ENCODE measurements at regions not wholly inside any gene's neighbourhood (a gene's known extent, or its start where the extent isn't known, plus 50 kb on each side); places are given as distances from the start of the nearest gene placed in this dataset.

DNA sequence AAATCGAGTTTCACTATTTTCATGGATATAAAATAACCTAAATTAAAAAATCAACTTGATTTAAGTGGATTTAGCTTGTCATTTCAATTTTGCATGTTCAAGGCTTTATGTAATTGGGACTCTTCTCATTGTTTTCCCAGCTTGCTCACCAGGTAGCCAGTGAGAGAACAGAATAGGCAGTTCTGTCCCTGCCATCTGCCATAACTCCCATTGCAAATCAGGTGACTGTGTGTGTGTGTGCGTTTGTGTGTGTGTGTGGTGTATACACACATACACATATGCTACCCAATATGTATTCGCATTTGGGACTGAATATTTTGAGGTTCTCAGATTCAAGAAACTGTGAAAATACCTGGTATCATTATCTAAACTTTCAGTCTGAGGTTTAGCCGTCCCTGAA lies 1069.8 kb downstream of the IGSF11 start:
- ATAC-seq (ENCODE audit: low read depth) (no peak), DNase-seq (no peak)
- Mint-ChIP-seq H3K4me1 (no peaks in the 10 kb centered on the region), H3K4me3 (no peak overlapping the region), H3K36me3 (ENCODE audit: low read depth) (no peaks in the 10 kb centered on the region), H3K27me3 (no peaks in the 10 kb centered on the region), H3K27ac (no peak overlapping the region), H3K9me3 (no peaks in the 10 kb centered on the region)
- ChIA-PET CTCF (no interaction called here), POLR2A (no interaction called here)
- intact Hi-C loops (cut with micrococcal nuclease), result no loop called here
- TF ChIP-seq, protein P1, sequence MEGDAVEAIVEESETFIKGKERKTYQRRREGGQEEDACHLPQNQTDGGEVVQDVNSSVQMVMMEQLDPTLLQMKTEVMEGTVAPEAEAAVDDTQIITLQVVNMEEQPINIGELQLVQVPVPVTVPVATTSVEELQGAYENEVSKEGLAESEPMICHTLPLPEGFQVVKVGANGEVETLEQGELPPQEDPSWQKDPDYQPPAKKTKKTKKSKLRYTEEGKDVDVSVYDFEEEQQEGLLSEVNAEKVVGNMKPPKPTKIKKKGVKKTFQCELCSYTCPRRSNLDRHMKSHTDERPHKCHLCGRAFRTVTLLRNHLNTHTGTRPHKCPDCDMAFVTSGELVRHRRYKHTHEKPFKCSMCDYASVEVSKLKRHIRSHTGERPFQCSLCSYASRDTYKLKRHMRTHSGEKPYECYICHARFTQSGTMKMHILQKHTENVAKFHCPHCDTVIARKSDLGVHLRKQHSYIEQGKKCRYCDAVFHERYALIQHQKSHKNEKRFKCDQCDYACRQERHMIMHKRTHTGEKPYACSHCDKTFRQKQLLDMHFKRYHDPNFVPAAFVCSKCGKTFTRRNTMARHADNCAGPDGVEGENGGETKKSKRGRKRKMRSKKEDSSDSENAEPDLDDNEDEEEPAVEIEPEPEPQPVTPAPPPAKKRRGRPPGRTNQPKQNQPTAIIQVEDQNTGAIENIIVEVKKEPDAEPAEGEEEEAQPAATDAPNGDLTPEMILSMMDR (IDR thresholded peaks at IDR 0.05), result no peak

- Mint-ChIP-seq H3K4me1 (no peaks in the 10 kb centered on the region), H3K9me3 (no peaks in the 10 kb centered on the region), H3K4me3 (no peak overlapping the region), H3K27ac (no peak overlapping the region), H3K36me3 (ENCODE audit: low read depth) (no peaks in the 10 kb centered on the region), H3K27me3 (no peaks in the 10 kb centered on the region)
- POLR2A ChIA-PET, result no interaction called here
- DNase-seq (no peak), ATAC-seq (ENCODE audit: low read depth) (no peak)
- CTCF ChIA-PET, result no interaction called here
- intact Hi-C loops (cut with micrococcal nuclease), result no loop called here
- TF ChIP-seq, protein P1 (IDR thresholded peaks at IDR 0.05), result no peak
Observed at GRCh38 chr3:117977504-117978228, 1057.0 kb downstream of the IGSF11 start.

- no peaks in the 10 kb centered on the region for H3K27me3 Mint-ChIP-seq
- no peak overlapping the region for H3K4me3 Mint-ChIP-seq
- DNase-seq (no peak), ATAC-seq (ENCODE audit: low read depth) (no peak)
- CTCF ChIA-PET, result no interaction called here
- no peaks in the 10 kb centered on the region for H3K9me3 Mint-ChIP-seq
- intact Hi-C loops (cut with micrococcal nuclease), result no loop called here
- no peaks in the 10 kb centered on the region for H3K4me1 Mint-ChIP-seq
- H3K36me3 Mint-ChIP-seq (ENCODE audit: low read depth), result no peaks in the 10 kb centered on the region
- POLR2A ChIA-PET, result no interaction called here
- TF ChIP-seq, protein P1 (IDR thresholded peaks at IDR 0.05), result no peak
- no peak overlapping the region for H3K27ac Mint-ChIP-seq
Observed at GRCh38 chr3:117979466-117979865, 1055.2 kb downstream of the IGSF11 start.

DNA sequence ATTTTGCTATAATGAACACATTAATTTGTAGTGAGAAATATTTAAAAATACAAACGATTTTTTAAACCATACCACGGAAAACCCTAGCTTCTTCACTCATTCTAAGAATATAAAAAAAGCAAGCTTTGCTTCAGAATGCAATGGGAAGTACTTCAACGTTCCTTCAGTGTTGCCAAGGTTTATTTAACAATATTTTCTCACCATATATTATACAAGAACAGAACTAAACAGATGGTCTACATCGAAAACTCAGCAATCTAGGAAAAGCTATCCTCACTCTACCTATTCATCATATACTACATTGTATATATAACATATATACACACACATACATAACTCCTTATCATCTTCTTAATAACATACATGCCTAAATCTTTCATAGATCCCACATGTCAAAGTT lies 1047.4 kb downstream of the IGSF11 start:
- TF ChIP-seq, protein P1 (IDR thresholded peaks at IDR 0.05), result no peak
- Mint-ChIP-seq H3K27me3 (no peaks in the 10 kb centered on the region), H3K4me1 (no peaks in the 10 kb centered on the region), H3K9me3 (no peaks in the 10 kb centered on the region), H3K36me3 (ENCODE audit: low read depth) (no peaks in the 10 kb centered on the region), H3K27ac (no peak overlapping the region), H3K4me3 (no peak overlapping the region)
- CTCF ChIA-PET, result interaction anchor here (1.3 kb wide), 1 partner anchor 8 kb away, joined by 3 read pairs; no protein-coding TSS in a partner anchor
- intact Hi-C loops (cut with micrococcal nuclease), result no loop called here
- no peak for DNase-seq
- ATAC-seq (ENCODE audit: low read depth), result no peak
- POLR2A ChIA-PET, result no interaction called here

- no peak overlapping the region for H3K27ac Mint-ChIP-seq
- intact Hi-C loops (cut with micrococcal nuclease), result no loop called here
- H3K4me3 Mint-ChIP-seq, result no peak overlapping the region
- peaks cover 2% of the 10 kb centered on the region for H3K27me3 Mint-ChIP-seq
- H3K4me1 Mint-ChIP-seq, result no peaks in the 10 kb centered on the region
- no peak for ATAC-seq (ENCODE audit: low read depth)
- POLR2A ChIA-PET, result no interaction called here
- TF ChIP-seq, protein P1 (IDR thresholded peaks at IDR 0.05), result no peak
- no peak for DNase-seq
- no peaks in the 10 kb centered on the region for H3K9me3 Mint-ChIP-seq
- CTCF ChIA-PET, result no interaction called here
- no peaks in the 10 kb centered on the region for H3K36me3 Mint-ChIP-seq (ENCODE audit: low read depth)
Observed at GRCh38 chr3:117989982-117990381, 1044.7 kb downstream of the IGSF11 start.
